ENCODE measurements at regions not wholly inside any gene's neighbourhood (a gene's known extent, or its start where the extent isn't known, plus 50 kb on each side); places are given as distances from the start of the nearest gene placed in this dataset.
"Not testable (repeated sequence)": the region's sequence is repeated elsewhere in the genome, so short reads cannot be mapped to it uniquely, and the experiment has no call there.

DNA sequence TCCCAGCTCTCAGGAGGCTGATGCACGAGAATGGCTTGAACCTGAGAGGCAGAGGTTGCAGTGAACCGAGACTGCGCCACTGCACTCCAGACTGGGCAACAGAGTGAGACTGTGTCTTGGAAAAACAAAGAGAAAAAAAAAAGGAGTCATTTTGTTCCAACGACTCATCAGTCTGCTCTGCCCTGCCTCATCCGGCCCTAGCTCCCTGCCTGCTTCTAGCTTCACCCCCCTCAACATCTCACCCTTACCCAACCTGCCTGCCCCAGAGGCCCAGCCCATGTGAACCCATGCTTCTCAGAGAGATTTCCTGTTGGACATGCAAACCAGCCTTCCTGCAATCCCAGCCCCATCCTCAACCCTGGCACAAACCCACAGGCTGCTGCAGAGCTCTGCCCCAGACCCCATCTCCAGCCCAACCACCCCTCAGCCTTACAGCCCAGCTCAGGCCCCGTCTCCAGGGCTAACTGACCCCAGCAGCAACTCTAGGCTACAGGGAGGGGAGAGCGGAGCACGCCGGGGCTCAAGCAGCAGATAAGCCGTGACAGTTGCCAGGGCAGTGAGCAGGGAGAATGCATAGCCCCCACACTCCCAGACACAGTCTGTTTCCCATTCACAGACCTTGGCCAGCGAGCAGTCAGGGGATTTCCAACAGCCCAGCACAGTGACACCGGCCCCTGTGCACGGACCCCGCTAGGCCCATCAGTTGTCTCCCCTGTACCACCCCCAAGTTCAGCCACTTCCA lies 86.0 kb upstream of the KCTD7 start:
- Histone ChIP-seq H3K4me3 (ENCODE audit: low read depth, low read length) (no peak overlapping the region), H3K9me3 (ENCODE audit: control insufficient read depth, insufficient read depth, low read length) (no peaks in the 10 kb centered on the region), H3K4me1 (ENCODE audit: control insufficient read depth, insufficient read depth, low read length) (peaks cover 12% of the 10 kb centered on the region), H3K36me3 (ENCODE audit: control insufficient read depth, insufficient read depth, low read length) (peaks cover 71% of the 10 kb centered on the region), H3K27ac (ENCODE audit: low read depth, low read length) (no peak overlapping the region), H3K27me3 (ENCODE audit: control insufficient read depth, insufficient read depth, low read length) (no peaks in the 10 kb centered on the region)
- no peak for DNase-seq (ENCODE audit: low read depth in 4 of 6, low spot score in 6 of 6)
- 61% methylated on average over 12 of the region's 14 CpGs for WGBS (ENCODE audit: insufficient coverage)

DNA sequence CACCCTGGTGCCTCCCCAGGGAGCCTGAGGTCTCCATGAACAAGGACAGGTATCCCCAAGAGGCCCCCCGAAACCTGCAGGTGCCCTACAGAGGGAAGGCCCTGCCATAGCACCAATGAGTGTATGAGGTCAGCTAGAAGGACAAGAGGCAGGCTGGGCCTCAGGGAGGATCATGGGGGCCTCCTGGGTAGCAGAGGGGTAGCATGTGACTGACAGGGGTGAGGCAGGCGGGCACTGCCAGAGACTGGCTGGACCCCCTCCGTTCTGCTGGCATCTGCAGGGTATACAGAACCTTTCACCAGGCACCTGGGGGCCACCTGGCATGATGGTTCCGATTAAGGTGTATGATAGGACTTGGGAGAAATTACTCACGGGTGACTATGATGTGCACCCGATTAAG lies 79.2 kb upstream of the KCTD7 start:
- Histone ChIP-seq H3K27me3 (ENCODE audit: control insufficient read depth, insufficient read depth, low read length) (no peaks in the 10 kb centered on the region), H3K27ac (ENCODE audit: low read depth, low read length) (no peak overlapping the region), H3K4me3 (ENCODE audit: low read depth, low read length) (no peak overlapping the region), H3K4me1 (ENCODE audit: control insufficient read depth, insufficient read depth, low read length) (no peaks in the 10 kb centered on the region), H3K36me3 (ENCODE audit: control insufficient read depth, insufficient read depth, low read length) (peaks cover 73% of the 10 kb centered on the region), H3K9me3 (ENCODE audit: control insufficient read depth, insufficient read depth, low read length) (no peaks in the 10 kb centered on the region)
- no peak for DNase-seq (ENCODE audit: low read depth in 4 of 6, low spot score in 6 of 6)
- WGBS (ENCODE audit: insufficient coverage) = 100% methylated on average over 6 of the region's 6 CpGs

DNA sequence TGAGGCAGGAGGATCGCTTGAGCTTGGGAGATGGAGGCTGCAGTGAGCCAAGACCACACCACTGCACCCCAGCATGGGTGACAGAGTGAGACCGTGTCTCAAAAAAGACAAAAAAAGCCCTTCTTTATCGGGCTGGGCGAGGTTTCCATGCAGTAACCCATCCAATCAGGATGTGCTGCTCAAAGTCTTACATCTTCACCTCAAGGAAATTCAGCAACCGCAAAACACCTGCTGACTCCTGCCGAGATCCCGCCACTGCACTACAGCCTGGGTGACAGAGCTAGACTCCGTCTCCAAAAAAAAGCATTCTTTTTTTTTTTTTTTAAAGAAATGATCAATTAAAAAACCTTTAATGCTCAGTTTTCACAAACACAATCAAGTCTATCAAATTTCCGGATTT lies 75.7 kb upstream of the KCTD7 start:
- H3K4me1 ChIP-seq (ENCODE audit: control insufficient read depth, insufficient read depth, low read length) = peaks cover 7% of the 10 kb centered on the region
- no peaks in the 10 kb centered on the region for H3K9me3 ChIP-seq (ENCODE audit: control insufficient read depth, insufficient read depth, low read length)
- 94% methylated on average over 8 of the region's 9 CpGs for WGBS (ENCODE audit: insufficient coverage)
- peaks cover 80% of the 10 kb centered on the region for H3K36me3 ChIP-seq (ENCODE audit: control insufficient read depth, insufficient read depth, low read length)
- no peak overlapping the region for H3K27ac ChIP-seq (ENCODE audit: low read depth, low read length)
- H3K4me3 ChIP-seq (ENCODE audit: low read depth, low read length) = no peak overlapping the region
- H3K27me3 ChIP-seq (ENCODE audit: control insufficient read depth, insufficient read depth, low read length) = no peaks in the 10 kb centered on the region
- DNase-seq (ENCODE audit: low read depth in 4 of 6, low spot score in 6 of 6) = no peak

DNA sequence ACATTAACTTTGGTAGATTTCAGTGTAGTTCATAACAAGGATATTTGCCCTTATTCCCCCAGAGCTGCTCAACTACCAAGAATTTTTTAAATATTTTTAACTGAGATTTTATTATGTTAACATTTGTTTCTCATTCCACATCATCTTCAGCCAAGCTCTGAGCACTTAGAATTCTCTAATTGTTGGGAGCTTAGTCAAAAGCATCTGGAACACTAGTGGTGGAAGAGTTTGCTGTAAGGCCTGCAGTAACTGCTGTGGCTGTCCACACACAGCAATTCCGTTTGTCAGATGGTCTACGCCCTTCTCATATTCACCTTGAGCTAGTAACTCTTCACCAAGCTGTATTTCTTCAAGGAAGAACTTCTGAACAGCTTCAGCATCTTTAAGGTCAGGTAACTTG lies 75.0 kb upstream of the KCTD7 start:
- H3K27me3 ChIP-seq (ENCODE audit: control insufficient read depth, insufficient read depth, low read length); DNase-seq (ENCODE audit: low read depth in 4 of 6, low spot score in 6 of 6); H3K27ac ChIP-seq (ENCODE audit: low read depth, low read length); H3K9me3 ChIP-seq (ENCODE audit: control insufficient read depth, insufficient read depth, low read length); H3K4me3 ChIP-seq (ENCODE audit: low read depth, low read length): not testable (repeated sequence)
- Histone ChIP-seq H3K36me3 (ENCODE audit: control insufficient read depth, insufficient read depth, low read length) (peaks cover 82% of the 10 kb centered on the region), H3K4me1 (ENCODE audit: control insufficient read depth, insufficient read depth, low read length) (peaks cover 14% of the 10 kb centered on the region)
- WGBS (ENCODE audit: insufficient coverage) = 83% methylated on average over 2 of the region's 2 CpGs

DNA sequence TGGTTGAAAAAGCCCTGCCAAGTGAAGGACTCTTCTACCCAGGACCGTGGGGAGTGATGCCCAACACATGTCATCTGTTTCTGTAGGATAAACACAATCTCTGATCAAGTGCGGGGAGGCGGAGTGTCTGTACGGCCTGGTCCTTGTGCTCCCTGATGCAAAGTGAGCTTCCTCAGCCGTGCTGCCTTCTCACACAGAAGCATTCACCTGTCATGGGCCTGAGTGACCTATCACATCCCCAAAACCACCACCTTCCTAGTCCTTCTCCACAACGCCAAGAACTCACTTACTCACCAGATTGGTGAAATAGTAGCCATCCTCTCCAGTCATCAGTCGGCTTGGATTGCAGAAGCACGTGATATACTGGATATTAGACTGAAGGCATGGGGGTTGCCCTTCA lies 74.4 kb upstream of the KCTD7 start:
- Histone ChIP-seq H3K4me1 (ENCODE audit: control insufficient read depth, insufficient read depth, low read length) (peaks cover 20% of the 10 kb centered on the region), H3K36me3 (ENCODE audit: control insufficient read depth, insufficient read depth, low read length) (peaks cover 81% of the 10 kb centered on the region)
- not testable (repeated sequence) for H3K27ac ChIP-seq (ENCODE audit: low read depth, low read length); DNase-seq (ENCODE audit: low read depth in 4 of 6, low spot score in 6 of 6); H3K9me3 ChIP-seq (ENCODE audit: control insufficient read depth, insufficient read depth, low read length); H3K27me3 ChIP-seq (ENCODE audit: control insufficient read depth, insufficient read depth, low read length); H3K4me3 ChIP-seq (ENCODE audit: low read depth, low read length)
- WGBS (ENCODE audit: insufficient coverage) = 100% methylated on average over 2 of the region's 8 CpGs

DNA sequence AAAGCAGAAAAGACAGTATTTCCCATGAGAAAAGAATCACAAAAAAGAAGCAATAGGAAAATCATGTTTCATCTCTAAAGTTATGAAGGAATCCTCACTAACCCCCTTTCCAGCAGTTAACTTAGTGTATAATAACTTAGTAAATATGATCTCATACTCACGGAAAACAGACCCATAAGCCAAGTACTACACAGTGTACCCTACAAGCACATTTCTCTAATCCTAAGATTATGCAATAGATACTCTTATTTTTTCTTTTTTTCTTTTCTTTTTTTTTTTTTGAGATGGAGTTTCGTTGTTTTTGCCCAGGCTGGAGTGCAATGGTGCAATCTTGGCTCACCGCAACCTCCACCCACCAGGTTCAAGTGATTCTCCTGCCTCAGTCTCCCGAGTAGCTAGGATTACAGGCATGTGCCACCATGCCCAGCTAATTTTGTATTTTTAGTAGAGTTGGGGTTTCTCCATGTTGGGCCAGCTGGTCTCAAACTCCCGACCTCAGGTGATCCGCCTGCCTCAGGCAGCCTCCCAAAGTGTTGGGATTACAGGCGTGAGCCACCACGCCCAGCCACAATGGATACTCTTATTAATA lies 73.7 kb upstream of the KCTD7 start:
- Histone ChIP-seq H3K4me1 (ENCODE audit: control insufficient read depth, insufficient read depth, low read length) (peaks cover 20% of the 10 kb centered on the region), H3K36me3 (ENCODE audit: control insufficient read depth, insufficient read depth, low read length) (peaks cover 75% of the 10 kb centered on the region)
- WGBS (ENCODE audit: insufficient coverage) = 100% methylated on average over 1 of the region's 8 CpGs
- DNase-seq (ENCODE audit: low read depth in 4 of 6, low spot score in 6 of 6); H3K27ac ChIP-seq (ENCODE audit: low read depth, low read length); H3K27me3 ChIP-seq (ENCODE audit: control insufficient read depth, insufficient read depth, low read length); H3K4me3 ChIP-seq (ENCODE audit: low read depth, low read length); H3K9me3 ChIP-seq (ENCODE audit: control insufficient read depth, insufficient read depth, low read length): not testable (repeated sequence)

DNA sequence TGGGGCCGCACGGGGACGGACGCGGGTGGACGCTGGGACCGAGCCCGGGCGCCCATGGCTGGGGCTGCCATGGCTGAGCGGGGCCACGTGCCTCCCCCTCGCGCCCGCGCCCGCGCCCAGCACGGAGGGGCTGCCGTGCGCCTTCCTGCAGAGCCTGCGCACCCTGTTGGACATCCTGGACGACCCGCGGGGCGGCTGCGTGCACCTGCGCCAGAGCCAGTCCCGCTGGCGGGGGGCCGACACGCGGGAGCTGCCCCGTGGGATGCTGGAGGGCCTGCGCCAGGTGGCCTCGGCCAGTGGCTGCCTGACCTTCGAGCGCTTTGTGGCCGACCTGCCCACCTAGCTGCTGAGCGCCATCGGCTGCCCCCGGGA lies 72.5 kb upstream of the KCTD7 start:
- H3K36me3 ChIP-seq (ENCODE audit: control insufficient read depth, insufficient read depth, low read length) = peaks cover 63% of the 10 kb centered on the region
- peaks cover 20% of the 10 kb centered on the region for H3K4me1 ChIP-seq (ENCODE audit: control insufficient read depth, insufficient read depth, low read length)
- H3K4me3 ChIP-seq (ENCODE audit: low read depth, low read length) = no peak overlapping the region
- no peak for DNase-seq (ENCODE audit: low read depth in 4 of 6, low spot score in 6 of 6)
- no peak overlapping the region for H3K27ac ChIP-seq (ENCODE audit: low read depth, low read length)
- H3K9me3 ChIP-seq (ENCODE audit: control insufficient read depth, insufficient read depth, low read length) = no peaks in the 10 kb centered on the region
- no peaks in the 10 kb centered on the region for H3K27me3 ChIP-seq (ENCODE audit: control insufficient read depth, insufficient read depth, low read length)
- 97% methylated on average over 41 of the region's 41 CpGs for WGBS (ENCODE audit: insufficient coverage)

DNA sequence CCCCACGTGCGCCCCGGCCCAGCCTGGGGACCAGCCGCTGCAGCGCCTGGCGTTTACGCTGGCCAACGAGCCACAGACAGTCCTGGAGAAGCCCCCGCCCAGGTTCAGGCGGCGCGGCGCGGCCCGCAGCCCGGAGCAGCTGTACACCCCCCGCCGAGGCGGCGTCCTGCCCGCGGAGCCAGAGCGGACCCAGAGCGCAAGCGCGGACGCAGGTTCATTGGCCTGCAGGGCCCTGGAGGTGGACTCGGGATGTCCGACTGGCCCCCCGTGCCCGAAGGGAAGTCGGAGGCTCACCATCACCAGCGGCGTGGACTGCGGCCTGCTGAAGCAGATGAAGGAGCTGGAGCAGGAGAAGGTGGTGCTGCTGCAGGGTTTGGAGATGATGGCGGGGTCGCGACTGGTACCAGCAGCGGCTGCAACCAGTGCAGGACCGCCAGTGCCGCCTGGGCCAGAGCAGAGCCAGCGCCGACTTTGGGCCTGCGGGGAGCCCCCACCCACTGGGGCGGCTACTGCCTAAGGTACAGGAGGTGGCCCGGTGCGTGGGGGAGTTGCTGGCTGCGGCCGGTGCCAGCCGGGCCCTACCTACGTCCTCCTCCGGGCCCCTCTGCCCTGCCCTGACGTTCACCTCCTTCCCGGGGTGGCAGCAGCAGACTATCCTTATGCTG lies 72.0 kb upstream of the KCTD7 start:
- H3K4me1 ChIP-seq (ENCODE audit: control insufficient read depth, insufficient read depth, low read length) = peaks cover 20% of the 10 kb centered on the region
- H3K27me3 ChIP-seq (ENCODE audit: control insufficient read depth, insufficient read depth, low read length) = no peaks in the 10 kb centered on the region
- DNase-seq (ENCODE audit: low read depth in 4 of 6, low spot score in 6 of 6) = no peak
- H3K4me3 ChIP-seq (ENCODE audit: low read depth, low read length) = no peak overlapping the region
- 97% methylated on average over 53 of the region's 54 CpGs for WGBS (ENCODE audit: insufficient coverage)
- H3K9me3 ChIP-seq (ENCODE audit: control insufficient read depth, insufficient read depth, low read length) = no peaks in the 10 kb centered on the region
- no peak overlapping the region for H3K27ac ChIP-seq (ENCODE audit: low read depth, low read length)
- peaks cover 58% of the 10 kb centered on the region for H3K36me3 ChIP-seq (ENCODE audit: control insufficient read depth, insufficient read depth, low read length)

DNA sequence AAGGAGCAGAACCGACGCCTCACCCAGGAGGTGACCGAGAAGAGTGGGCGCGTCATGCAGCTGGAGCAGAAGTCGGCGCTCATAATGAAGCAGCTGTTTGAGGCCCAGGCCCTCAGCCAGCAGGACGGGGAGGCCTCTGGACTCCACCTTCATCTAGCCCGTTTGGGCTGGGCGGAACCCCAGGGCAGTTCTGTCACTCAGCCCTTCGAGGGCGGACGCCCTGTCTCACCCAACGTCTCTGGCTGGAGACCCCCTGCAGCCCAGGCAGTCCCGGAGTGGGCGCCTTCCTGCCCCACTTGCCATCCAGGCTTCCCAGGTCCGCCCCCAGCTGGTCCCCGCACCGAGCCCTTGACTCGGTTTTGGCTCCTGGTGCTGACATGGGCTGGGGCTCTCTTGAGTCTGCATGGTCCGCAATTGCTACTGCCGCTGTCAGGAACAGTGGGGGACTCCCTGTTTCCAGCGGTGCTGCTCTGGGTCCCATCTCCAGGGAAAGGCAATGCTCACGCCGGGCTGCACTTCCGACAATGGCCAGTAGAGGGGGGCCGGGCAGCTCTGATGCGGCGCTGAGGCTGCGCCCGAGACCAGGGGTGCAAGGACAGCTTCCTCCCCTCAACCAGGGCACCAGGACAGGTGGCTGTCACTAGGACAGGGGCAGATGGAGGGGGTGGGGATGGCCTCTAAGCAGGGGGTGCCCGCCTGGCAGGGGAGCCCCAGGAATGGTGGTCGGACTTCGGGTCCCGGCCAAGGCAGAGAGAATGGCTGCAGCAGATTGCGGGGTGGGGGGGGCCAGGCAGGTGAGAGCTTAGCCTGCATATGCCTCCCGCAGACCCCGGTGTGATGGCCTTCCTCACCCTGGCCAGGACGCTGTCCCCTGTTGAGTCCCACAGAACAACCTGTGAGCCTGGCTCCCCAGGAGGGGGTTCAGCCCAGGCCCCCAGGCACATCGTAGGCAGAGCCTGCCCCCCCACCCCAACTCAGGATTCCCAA lies 71.2 kb upstream of the KCTD7 start:
- WGBS (ENCODE audit: insufficient coverage) = 57% methylated on average over 35 of the region's 40 CpGs
- no peak overlapping the region for H3K4me3 ChIP-seq (ENCODE audit: low read depth, low read length)
- no peaks in the 10 kb centered on the region for H3K27me3 ChIP-seq (ENCODE audit: control insufficient read depth, insufficient read depth, low read length)
- peaks cover 20% of the 10 kb centered on the region for H3K4me1 ChIP-seq (ENCODE audit: control insufficient read depth, insufficient read depth, low read length)
- H3K27ac ChIP-seq (ENCODE audit: low read depth, low read length) = no peak overlapping the region
- peak in 4 of 6 donors; percentile 26 to 81 (median 58) for DNase-seq (ENCODE audit: low read depth in 4 of 6, low spot score in 6 of 6)
- no peaks in the 10 kb centered on the region for H3K9me3 ChIP-seq (ENCODE audit: control insufficient read depth, insufficient read depth, low read length)
- peaks cover 50% of the 10 kb centered on the region for H3K36me3 ChIP-seq (ENCODE audit: control insufficient read depth, insufficient read depth, low read length)
